Adrenal gland (tissue), 5 donors: ENCODE measurements at regions not wholly inside any gene's neighbourhood (a gene's known extent, or its start where the extent isn't known, plus 50 kb on each side); places are given as distances from the start of the nearest gene placed in this dataset.

Experiments used
- CTCF ChIP-seq, 6 experiments: fragments of 450-650 bp in 4 of 6; fragments of 200-600 bp in 2 of 6; sonication (generic) in 1 of 6; IDR thresholded peaks; 1 replicate in 5 of 6; 2 replicates in 1 of 6; pipeline versions ENCODE4 v1.5.1 to v1.8.0; 2016 to 2021; ENCODE audit warnings: antibody characterized with exemption in 6 of 6, mild to moderate bottlenecking in 2 of 6, moderate library complexity in 1 of 6
- POLR2A ChIP-seq, 2 donors: fragments of 450-650 bp; IDR thresholded peaks; one replicate each; pipeline ENCODE4 v1.6.1; 2017; ENCODE audit warnings: antibody characterized with exemption in 2 of 2, mild to moderate bottlenecking in 2 of 2, moderate library complexity in 1 of 2
- donor health status: DM: no; HTN: no; CAD: no.

- no peak for TF ChIP-seq POLR2A (IDR thresholded peaks at IDR 0.05)
- TF ChIP-seq CTCF (IDR thresholded peaks at IDR 0.05) = no peak
Observed at GRCh38 chr3:69639851-69640250, 99.4 kb upstream of the MITF start.
